CMK (cell line): ENCODE measurements at regions not wholly inside any gene's neighbourhood (a gene's known extent, or its start where the extent isn't known, plus 50 kb on each side); places are given as distances from the start of the nearest gene placed in this dataset.

ENCODE experiments used
- DNase-seq: peaks from one replicate; pipeline ENCODE4 v3.0.0-alpha.2; 2010; ENCODE audit warnings: low read depth

GRCh38 chr11:134624166-134624920 lies 212.3 kb upstream of the B3GAT1 start:
- DNase-seq = no peak

GRCh38 chr11:134623711-134624110 lies 211.7 kb upstream of the B3GAT1 start:
- DNase-seq = no peak

GRCh38 chr11:134622458-134622857 lies 210.4 kb upstream of the B3GAT1 start:
- no peak for DNase-seq

- no peak for DNase-seq
These were observed 205.3 kb upstream of the B3GAT1 start for GRCh38 chr11:134617360-134617759.

- DNase-seq = no peak
These were observed 204.0 kb upstream of the B3GAT1 start for GRCh38 chr11:134616038-134616437.

GRCh38 chr11:134615041-134615615 lies 203.1 kb upstream of the B3GAT1 start:
- no peak for DNase-seq

GRCh38 chr11:134614141-134614540 lies 202.1 kb upstream of the B3GAT1 start:
- no peak for DNase-seq

- no peak for DNase-seq
These were observed 201.6 kb upstream of the B3GAT1 start for GRCh38 chr11:134613646-134614045.

GRCh38 chr11:134612140-134613030 lies 200.3 kb upstream of the B3GAT1 start:
- no peak for DNase-seq

- no peak for DNase-seq
These were observed 199.5 kb upstream of the B3GAT1 start for GRCh38 chr11:134611537-134611936.

- no peak for DNase-seq
These were observed 198.3 kb upstream of the B3GAT1 start for GRCh38 chr11:134610116-134610910.

- DNase-seq = no peak
These were observed 197.5 kb upstream of the B3GAT1 start for GRCh38 chr11:134609361-134610115.

- no peak for DNase-seq
These were observed 196.1 kb upstream of the B3GAT1 start for GRCh38 chr11:134607963-134608750.

- DNase-seq = no peak
These were observed 194.2 kb upstream of the B3GAT1 start for GRCh38 chr11:134606251-134606650.

GRCh38 chr11:134604886-134605285 lies 192.8 kb upstream of the B3GAT1 start:
- DNase-seq = no peak

- no peak for DNase-seq
These were observed 187.3 kb upstream of the B3GAT1 start for GRCh38 chr11:134599299-134599771.

- DNase-seq = no peak
These were observed 186.3 kb upstream of the B3GAT1 start for GRCh38 chr11:134598368-134598767.

- DNase-seq = no peak
These were observed 185.4 kb upstream of the B3GAT1 start for GRCh38 chr11:134597452-134597851.

- DNase-seq = no peak
These were observed 184.4 kb upstream of the B3GAT1 start for GRCh38 chr11:134596404-134596803.

GRCh38 chr11:134592391-134592990 lies 180.4 kb upstream of the B3GAT1 start:
- DNase-seq = peak; percentile 53
